SK-N-MC (cell line): ENCODE measurements at regions not wholly inside any gene's neighbourhood (a gene's known extent, or its start where the extent isn't known, plus 50 kb on each side); places are given as distances from the start of the nearest gene placed in this dataset.

ENCODE experiments used
- EZH2 ChIP-seq: fragments of 200-600 bp; sonication (generic); IDR thresholded peaks from one replicate; pipeline ENCODE4 v1.6.1; 2017; ENCODE audit warnings: antibody characterized with exemption
- POLR2AphosphoS5 ChIP-seq: IDR thresholded peaks from 2 replicates; pipeline ENCODE4 v1.6.1; 2012; ENCODE audit warnings: mild to moderate bottlenecking, low read depth, low read length, borderline replicate concordance

DNA sequence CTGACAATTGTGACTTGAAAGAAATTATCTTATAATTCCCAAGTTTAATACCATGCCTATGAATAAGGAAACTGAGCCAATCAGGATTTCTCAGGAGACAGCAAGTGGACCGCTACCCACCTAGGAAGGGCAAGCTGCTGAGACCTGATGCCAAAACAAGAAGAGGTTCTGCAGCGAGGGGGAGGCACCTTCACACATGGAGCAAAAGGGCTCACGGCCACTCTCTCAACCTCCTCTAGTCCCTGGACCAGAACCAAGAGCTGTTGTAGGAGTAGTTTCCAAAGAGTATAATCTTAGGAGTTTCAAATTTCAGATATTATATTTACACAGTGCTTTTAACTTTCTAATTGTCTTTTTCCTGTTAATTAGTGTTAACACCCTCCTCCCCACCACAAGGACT is 154.7 kb upstream of the ETAA1 start:
- TF ChIP-seq EZH2 (no peak), POLR2AphosphoS5 (no peak)
